ENCODE measurements at regions not wholly inside any gene's neighbourhood (a gene's known extent, or its start where the extent isn't known, plus 50 kb on each side); places are given as distances from the start of the nearest gene placed in this dataset.
A peak's percentile ranks its signal among the peaks of the same experiment; 100 is the strongest.

GRCh38 chr3:117417411-117417810, 707.8 kb downstream of the TUSC7 start:
- no peak for DNase-seq

GRCh38 chr3:117427081-117427480, 717.5 kb downstream of the TUSC7 start:
- no peak for DNase-seq

DNA sequence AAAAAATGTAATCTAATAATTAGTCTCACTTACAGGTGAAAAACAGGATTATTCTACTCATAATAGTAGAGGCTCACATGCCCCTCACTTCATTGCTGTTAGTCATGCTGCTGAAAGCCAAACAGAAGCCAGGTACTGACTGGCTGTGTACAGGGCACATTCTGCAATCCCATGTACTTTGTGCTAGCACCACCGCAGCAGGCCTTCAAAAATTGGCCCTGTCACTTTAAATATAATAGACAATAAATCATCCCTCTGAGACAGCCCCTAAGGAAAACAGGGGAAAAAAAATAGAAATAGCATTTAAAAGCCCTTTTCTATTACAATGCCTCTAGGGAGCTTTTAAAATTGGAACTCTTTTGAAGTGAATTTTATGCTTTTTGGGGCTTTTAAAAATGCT, 723.8 kb downstream of the TUSC7 start:
- no peak for DNase-seq

- DNase-seq = no peak
Measured at GRCh38 chr3:117434661-117435412, 725.3 kb downstream of the TUSC7 start.

DNA sequence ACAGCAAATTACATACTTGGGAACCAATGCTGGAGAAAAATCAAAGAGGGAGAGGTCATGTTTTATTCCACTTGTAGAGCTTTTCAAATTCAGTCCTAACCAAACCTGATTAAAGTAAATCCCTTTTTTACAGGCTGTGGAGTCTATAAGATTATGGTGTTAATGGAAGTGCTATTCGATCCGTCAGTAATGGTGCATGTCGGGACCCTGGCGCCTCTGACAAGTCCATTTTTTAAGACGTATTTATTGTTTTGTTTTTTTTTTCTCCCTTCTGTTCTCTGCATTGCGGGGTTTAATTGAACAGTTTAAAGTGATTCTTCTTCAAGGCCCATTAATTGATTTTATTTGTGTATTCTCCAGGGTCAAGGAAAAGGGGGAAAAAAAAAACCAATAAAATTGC, 725.9 kb downstream of the TUSC7 start:
- DNase-seq = no peak

DNA sequence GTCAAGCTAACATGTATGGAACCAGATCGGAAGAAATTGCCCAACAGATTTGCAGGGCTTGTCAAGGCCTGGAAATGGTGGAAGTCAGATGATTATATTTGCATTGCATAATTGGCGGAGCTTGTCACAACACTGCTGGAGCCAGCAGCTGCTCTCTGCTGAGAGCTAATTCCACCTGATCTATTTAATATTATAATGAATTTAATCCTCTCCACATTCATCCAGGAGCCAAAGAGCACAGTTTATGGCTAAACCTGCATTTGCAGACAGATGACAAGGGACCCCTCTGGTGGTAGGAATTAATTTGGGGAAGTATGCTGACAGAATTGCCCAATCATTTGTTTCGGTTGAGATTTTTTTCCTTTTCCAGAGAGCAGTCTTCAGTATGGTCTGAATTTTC, 730.2 kb downstream of the TUSC7 start:
- peak; percentile 60 for DNase-seq

DNA sequence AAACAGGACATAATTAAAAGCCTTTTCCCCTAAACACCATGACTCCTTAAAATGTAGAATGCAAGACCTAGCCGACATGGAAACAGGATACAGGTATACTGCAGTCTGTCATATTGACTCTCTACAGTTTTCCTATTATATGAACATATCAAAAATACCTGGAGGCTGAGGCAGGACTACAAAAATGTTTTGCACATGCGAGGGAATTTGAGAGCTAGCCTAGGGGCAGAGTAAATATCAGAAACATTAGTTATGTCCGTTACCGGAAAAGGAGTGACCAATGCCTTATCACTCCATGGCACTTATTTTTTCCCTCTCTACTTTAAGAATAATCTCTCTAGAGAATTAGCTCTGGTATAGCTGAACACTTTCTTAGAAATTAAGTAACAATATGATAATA, 732.3 kb downstream of the TUSC7 start:
- no peak for DNase-seq

DNA sequence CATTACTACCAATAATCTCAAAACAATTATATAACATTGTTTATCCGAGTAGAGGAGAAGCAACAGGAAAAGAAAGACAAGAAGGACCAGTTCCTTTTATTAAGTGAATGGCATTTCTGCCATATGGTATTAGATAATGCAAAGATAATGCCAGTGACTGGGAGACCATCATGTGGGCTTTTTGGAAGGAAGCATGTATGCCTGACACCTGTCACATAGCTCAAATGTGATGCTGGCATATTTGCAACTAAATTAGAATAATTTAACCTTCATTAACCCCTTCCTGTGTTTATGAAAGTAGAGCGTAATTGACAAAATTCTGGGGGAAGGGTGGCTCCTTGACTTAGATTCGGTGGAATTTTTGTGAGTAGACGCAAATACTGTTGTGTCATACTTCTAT, 733.0 kb downstream of the TUSC7 start:
- no peak for DNase-seq

DNA sequence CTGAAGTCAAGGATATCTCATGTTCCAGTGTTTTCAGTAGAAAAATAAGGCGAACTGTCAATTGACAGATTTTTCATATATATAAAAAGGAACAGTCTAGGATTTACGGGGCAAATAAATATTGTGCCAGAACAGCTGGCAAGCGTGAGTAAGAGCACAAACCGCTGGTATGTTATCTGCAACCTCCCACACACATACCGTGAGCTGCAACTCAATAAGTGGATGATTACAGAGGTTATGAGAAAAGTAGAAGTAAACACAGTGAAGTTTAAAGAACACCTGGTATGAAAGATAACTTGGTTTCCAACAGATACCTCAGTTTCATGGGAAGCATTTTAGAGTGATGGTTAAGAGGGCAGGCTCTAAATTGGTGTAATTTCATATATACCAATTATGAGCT, 733.4 kb downstream of the TUSC7 start:
- DNase-seq = no peak

- DNase-seq = no peak
Measured at GRCh38 chr3:117444175-117444574, 734.6 kb downstream of the TUSC7 start.

DNA sequence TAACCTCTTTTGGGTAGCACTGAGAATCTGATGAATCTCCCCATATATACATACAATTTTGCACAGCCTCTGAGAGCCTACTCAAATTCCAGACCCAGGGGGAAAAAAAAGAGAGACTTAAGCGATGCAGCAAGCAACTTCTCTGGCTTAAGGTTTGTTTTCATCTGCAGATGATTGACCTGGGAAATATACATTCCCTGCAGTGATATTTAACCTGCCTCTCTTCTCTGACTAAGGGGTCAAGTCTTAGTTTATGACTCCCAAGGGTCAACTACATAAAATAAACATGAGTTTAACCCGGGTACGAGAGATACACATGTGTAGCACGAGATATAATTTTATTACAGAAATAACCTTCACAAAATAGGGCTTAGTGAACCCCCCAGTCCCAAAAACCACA, 737.8 kb downstream of the TUSC7 start:
- DNase-seq = no peak

- DNase-seq = no peak
Measured at GRCh38 chr3:117450026-117450425, 740.4 kb downstream of the TUSC7 start.

DNA sequence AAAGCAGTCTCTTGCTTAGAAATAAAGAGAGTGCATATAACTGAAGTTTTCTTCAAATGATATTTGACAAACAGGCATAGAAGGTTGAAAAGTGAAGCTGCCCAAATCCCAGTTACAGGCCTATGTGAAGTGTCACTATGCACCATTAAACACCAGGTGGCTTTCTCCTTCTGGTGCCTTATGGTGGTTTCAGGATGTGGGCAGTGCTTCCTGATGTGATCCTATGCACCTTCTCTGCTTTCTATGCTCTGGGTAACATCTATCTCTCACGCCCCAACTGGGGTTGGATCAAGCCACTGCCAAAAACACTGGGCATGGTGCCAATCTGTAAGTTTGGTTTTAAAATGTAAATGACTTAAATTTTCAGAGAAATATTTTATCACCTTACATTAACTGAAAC, 744.7 kb downstream of the TUSC7 start:
- no peak for DNase-seq

DNA sequence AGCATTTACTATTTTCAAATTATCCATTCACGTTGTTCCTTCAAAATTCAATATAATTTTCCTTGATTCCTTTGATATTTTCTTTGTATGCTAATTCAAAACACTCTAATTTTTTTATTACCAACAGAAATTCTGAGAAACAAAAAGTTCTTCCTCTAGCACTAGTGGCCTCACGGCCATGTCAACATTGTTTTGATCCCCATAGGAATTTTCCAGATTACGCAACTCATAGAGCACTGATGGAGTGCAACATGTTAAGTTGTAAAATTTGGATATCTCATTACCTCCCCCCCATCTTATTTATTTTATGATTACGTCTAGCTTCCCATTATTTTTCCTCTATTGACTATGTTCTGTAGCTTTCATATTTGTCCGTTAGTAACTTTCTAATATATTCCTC, 745.3 kb downstream of the TUSC7 start:
- no peak for DNase-seq

GRCh38 chr3:117455782-117456181, 746.2 kb downstream of the TUSC7 start:
- no peak for DNase-seq

GRCh38 chr3:117463276-117464115, 753.9 kb downstream of the TUSC7 start:
- DNase-seq = no peak

DNA sequence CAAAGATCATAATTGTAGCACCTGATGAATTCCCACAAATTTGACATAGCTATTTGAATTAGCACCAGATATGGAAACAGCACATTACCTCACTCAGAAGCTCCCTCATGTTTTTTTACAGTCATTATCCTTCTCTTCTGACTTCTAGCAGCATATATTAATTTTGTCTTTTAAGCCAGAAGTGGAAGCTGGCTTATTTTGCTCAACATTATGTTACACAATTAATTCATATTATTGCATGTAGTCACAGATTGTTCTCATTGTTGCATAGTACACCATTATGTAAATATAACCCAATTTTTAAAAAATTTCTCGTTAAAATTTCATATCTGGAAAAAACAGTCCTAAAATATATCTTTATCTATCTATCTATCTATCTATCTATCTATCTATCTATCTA, 762.3 kb downstream of the TUSC7 start:
- no peak for DNase-seq

- peak; percentile 9 for DNase-seq
Measured at GRCh38 chr3:117473981-117474538, 764.5 kb downstream of the TUSC7 start.

DNA sequence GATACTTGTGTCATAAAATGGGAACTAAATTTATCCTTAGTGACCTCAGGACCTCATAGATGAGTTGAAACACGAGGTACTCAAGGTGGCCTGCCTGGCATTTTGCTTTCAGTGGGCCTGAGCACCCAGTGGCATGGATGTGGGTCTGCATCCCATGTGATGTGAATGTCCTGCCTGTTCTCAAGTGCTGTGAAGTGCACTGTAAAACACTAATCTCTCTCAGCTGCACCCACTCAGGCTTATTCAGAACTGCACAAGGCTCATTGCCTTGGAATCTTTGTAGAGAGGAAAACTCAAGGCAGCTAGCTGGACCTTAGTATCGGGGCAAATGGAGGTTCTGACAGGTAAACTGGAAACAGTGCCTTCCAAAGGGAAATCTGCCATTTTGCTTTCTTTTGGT, 767.0 kb downstream of the TUSC7 start:
- DNase-seq = no peak

DNA sequence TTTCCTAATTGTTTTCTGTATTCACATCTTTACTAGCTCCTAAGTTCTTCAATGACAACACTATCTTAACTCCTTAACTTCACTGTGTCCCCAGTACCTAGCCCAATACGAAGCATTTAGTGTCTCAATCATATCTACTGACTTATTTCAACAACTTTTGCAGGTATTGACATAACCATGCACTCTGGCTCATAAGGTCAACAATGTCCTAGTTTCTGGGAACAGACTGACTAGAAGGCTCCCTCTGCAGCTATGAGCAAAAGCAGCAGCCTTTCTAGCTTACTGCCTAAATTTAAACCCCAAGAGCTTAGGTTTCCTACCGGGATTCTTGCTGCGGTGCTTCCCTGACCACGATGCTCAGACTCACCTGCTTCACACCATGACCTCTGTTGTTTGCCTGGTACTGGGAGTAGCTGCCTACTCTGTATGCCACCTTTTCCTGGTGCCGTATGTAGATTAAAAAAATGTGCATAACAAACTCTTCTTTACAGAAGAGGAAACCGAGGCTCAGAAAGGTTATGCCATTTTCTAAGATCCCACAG, 767.7 kb downstream of the TUSC7 start:
- DNase-seq = no peak

- no peak for DNase-seq
Measured at GRCh38 chr3:117479095-117479494, 769.5 kb downstream of the TUSC7 start.

GRCh38 chr3:117480525-117480924, 770.9 kb downstream of the TUSC7 start:
- DNase-seq = no peak

GRCh38 chr3:117480972-117481371, 771.4 kb downstream of the TUSC7 start:
- no peak for DNase-seq

GRCh38 chr3:117483839-117484238, 774.3 kb downstream of the TUSC7 start:
- no peak for DNase-seq
